Suprapubic skin (tissue), 4 donors: ENCODE measurements at regions not wholly inside any gene's neighbourhood (a gene's known extent, or its start where the extent isn't known, plus 50 kb on each side); places are given as distances from the start of the nearest gene placed in this dataset.

Source experiments
- POLR2A ChIP-seq, 2 donors: fragments of 450-650 bp; IDR thresholded peaks; one replicate each; pipeline ENCODE4 v1.6.1; 2017; ENCODE audit warnings: antibody characterized with exemption in 2 of 2, mild to moderate bottlenecking in 2 of 2, moderate library complexity in 2 of 2
- POLR2AphosphoS5 ChIP-seq, 3 donors: sonication (generic); formaldehyde crosslinking; IDR thresholded peaks; one replicate each; pipeline ENCODE4 v1.6.1; 2017; ENCODE audit warnings: antibody characterized with exemption in 3 of 3
- TF ChIP-seq, protein P1 (sequence below), 2 donors: fragments of 200-600 bp in 1 of 2; fragments of 450-650 bp in 1 of 2; sonication (generic) in 1 of 2; IDR thresholded peaks; one replicate each; pipeline ENCODE4 v1.5.1; 2016 to 2019; ENCODE audit warnings: antibody characterized with exemption in 2 of 2, mild to moderate bottlenecking in 1 of 2, moderate library complexity in 1 of 2

DNA sequence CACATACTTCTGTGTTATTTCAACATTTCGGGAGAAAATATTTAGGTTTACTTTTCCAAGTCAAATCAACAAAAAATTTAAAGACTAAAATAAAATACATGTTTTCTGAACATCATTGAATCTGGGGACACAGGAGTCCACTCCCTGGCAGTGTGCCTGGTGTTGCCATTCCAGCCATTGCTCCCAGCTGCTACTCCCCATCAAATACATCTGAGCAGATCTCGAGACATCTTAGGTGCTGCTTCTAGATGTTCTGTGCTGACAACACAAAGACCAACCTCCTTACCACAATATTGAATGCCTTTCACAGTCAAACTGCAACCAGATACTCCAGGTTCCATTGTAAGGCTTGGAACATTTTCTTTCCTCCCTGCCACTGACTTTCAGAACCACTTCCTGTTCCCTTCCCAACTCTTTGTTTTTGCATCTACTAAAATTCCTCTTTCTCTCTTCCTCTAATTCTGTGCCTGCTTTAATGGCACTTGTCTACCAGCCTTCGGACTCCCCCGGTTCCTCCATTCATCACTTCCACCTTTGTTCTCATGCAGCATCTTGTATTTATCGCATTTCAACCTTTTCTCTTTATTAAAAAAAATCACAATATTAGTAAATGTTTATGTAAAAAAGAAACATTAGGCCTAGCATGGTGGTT, 81.1 kb upstream of the SLC4A7 start:
- TF ChIP-seq, protein P1, sequence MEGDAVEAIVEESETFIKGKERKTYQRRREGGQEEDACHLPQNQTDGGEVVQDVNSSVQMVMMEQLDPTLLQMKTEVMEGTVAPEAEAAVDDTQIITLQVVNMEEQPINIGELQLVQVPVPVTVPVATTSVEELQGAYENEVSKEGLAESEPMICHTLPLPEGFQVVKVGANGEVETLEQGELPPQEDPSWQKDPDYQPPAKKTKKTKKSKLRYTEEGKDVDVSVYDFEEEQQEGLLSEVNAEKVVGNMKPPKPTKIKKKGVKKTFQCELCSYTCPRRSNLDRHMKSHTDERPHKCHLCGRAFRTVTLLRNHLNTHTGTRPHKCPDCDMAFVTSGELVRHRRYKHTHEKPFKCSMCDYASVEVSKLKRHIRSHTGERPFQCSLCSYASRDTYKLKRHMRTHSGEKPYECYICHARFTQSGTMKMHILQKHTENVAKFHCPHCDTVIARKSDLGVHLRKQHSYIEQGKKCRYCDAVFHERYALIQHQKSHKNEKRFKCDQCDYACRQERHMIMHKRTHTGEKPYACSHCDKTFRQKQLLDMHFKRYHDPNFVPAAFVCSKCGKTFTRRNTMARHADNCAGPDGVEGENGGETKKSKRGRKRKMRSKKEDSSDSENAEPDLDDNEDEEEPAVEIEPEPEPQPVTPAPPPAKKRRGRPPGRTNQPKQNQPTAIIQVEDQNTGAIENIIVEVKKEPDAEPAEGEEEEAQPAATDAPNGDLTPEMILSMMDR (IDR thresholded peaks at IDR 0.05), result no peak
- TF ChIP-seq POLR2A (IDR thresholded peaks at IDR 0.05) (no peak), POLR2AphosphoS5 (IDR thresholded peaks at IDR 0.05) (no peak)
